ENCODE measurements at regions not wholly inside any gene's neighbourhood (a gene's known extent, or its start where the extent isn't known, plus 50 kb on each side); places are given as distances from the start of the nearest gene placed in this dataset.

GRCh38 chr5:111596705-111597104, 84.4 kb upstream of the STARD4 start:
- no peaks in the 10 kb centered on the region for H3K27me3 Mint-ChIP-seq (ENCODE audit: low read depth)

GRCh38 chr5:111595425-111595824, 83.1 kb upstream of the STARD4 start:
- Mint-ChIP-seq H3K9me3 (no peaks in the 10 kb centered on the region), H3K4me3 (no peak overlapping the region), H3K27ac (ENCODE audit: unreplicated experiment) (no peak overlapping the region), H3K27me3 (ENCODE audit: low read depth) (no peaks in the 10 kb centered on the region), H3K4me1 (no peaks in the 10 kb centered on the region), H3K36me3 (ENCODE audit: low read depth) (no peaks in the 10 kb centered on the region)
- no peak for DNase-seq (ENCODE audit: low read depth, low spot score)
- no peak for TF ChIP-seq CTCF (conservative IDR thresholded peaks at IDR 0.05)

More at GRCh38 chr5:111596705-111597104, 84.4 kb upstream of the STARD4 start:
- Mint-ChIP-seq H3K4me1 (peaks cover 13% of the 10 kb centered on the region), H3K9me3 (no peaks in the 10 kb centered on the region), H3K27ac (ENCODE audit: unreplicated experiment) (no peak overlapping the region), H3K4me3 (no peak overlapping the region), H3K36me3 (ENCODE audit: low read depth) (no peaks in the 10 kb centered on the region)
- DNase-seq (ENCODE audit: low read depth, low spot score): no peak
- TF ChIP-seq CTCF (conservative IDR thresholded peaks at IDR 0.05): no peak

DNA sequence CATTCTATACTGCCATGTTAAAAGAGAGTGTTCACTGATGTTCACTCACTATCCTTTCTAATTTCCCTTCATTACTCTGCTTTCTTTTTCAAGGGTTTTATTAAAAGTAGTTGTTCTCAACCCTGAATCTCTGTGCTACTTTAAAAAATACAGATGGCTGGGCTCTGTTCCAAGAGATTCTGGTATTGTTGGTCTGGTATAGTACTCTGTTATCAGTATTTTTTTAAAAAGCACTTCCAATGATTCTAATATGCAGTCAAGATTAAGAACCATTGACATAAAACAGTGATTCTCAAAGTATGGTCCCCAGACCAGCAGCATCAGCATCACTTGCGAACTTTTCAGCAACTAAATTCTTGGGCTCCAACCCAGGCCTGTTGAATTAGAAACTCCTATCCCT, 77.0 kb upstream of the STARD4 start:
- Mint-ChIP-seq H3K9me3 (no peaks in the 10 kb centered on the region), H3K36me3 (ENCODE audit: low read depth) (no peaks in the 10 kb centered on the region)

DNA sequence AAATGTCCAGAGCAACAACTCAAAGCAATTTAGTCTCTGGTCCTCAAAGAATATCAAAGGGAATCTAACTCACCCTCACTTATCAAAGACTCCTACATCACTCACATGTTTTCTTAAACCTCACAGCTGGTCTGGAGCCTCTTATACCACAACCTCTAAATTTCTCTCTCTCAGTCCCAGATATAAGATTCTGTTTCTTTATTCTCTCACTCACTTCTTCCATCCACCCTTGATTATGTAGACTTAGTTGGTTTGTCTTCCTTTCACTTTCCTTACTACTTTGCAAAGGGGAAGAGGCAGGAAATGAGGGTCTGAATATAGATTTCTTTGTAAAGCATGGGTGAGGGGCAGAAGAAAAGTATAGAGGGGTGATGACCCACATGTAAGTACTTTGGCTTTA, 75.4 kb upstream of the STARD4 start:
- H3K9me3 Mint-ChIP-seq: no peaks in the 10 kb centered on the region
- H3K4me3 Mint-ChIP-seq: no peak overlapping the region
- no peaks in the 10 kb centered on the region for H3K27me3 Mint-ChIP-seq (ENCODE audit: low read depth)
- no peak for TF ChIP-seq CTCF (conservative IDR thresholded peaks at IDR 0.05)
- H3K4me1 Mint-ChIP-seq: no peaks in the 10 kb centered on the region
- no peaks in the 10 kb centered on the region for H3K36me3 Mint-ChIP-seq (ENCODE audit: low read depth)
- H3K27ac Mint-ChIP-seq (ENCODE audit: unreplicated experiment): no peak overlapping the region
- no peak for DNase-seq (ENCODE audit: low read depth, low spot score)

More for the DNA sequence above, 77.0 kb upstream of the STARD4 start:
- Mint-ChIP-seq H3K27ac (ENCODE audit: unreplicated experiment) (no peak overlapping the region), H3K4me1 (no peaks in the 10 kb centered on the region), H3K27me3 (ENCODE audit: low read depth) (no peaks in the 10 kb centered on the region), H3K4me3 (no peak overlapping the region)
- TF ChIP-seq CTCF (conservative IDR thresholded peaks at IDR 0.05): no peak
- no peak for DNase-seq (ENCODE audit: low read depth, low spot score)

- no peak for TF ChIP-seq CTCF (conservative IDR thresholded peaks at IDR 0.05)
- H3K4me3 Mint-ChIP-seq: no peak overlapping the region
- H3K9me3 Mint-ChIP-seq: no peaks in the 10 kb centered on the region
- H3K4me1 Mint-ChIP-seq: no peaks in the 10 kb centered on the region
- no peak overlapping the region for H3K27ac Mint-ChIP-seq (ENCODE audit: unreplicated experiment)
- no peaks in the 10 kb centered on the region for H3K27me3 Mint-ChIP-seq (ENCODE audit: low read depth)
- DNase-seq (ENCODE audit: low read depth, low spot score): no peak
- no peaks in the 10 kb centered on the region for H3K36me3 Mint-ChIP-seq (ENCODE audit: low read depth)
Observed at GRCh38 chr5:111585946-111586345, 73.6 kb upstream of the STARD4 start.

- H3K27ac Mint-ChIP-seq (ENCODE audit: unreplicated experiment): no peak overlapping the region
- no peaks in the 10 kb centered on the region for H3K36me3 Mint-ChIP-seq (ENCODE audit: low read depth)
- no peak for TF ChIP-seq CTCF (conservative IDR thresholded peaks at IDR 0.05)
- no peak overlapping the region for H3K4me3 Mint-ChIP-seq
- no peaks in the 10 kb centered on the region for H3K9me3 Mint-ChIP-seq
- no peaks in the 10 kb centered on the region for H3K4me1 Mint-ChIP-seq
- no peak for DNase-seq (ENCODE audit: low read depth, low spot score)
- H3K27me3 Mint-ChIP-seq (ENCODE audit: low read depth): no peaks in the 10 kb centered on the region
Observed at GRCh38 chr5:111585291-111585690, 73.0 kb upstream of the STARD4 start.
